ENCODE measurements at regions not wholly inside any gene's neighbourhood (a gene's known extent, or its start where the extent isn't known, plus 50 kb on each side); places are given as distances from the start of the nearest gene placed in this dataset.
A peak's percentile ranks its signal among the peaks of the same experiment; 100 is the strongest.

DNA sequence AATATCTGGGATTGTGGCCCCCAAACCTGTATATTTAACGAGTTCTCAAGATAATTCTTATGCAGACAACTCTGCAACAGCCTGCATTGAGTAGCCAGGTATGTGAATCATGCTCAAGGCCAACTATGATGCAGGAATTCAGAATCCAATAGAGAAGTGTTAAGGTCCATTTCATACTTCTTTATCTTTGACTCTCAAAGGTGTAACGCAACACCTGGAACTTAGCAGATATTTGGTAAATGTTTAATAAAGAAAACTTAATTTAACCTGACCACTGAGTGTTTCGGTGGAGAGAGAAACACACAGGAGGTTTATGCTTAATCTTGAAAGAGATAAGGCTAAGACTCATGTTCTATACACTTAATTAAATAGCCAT lies 156.5 kb upstream of the PLEKHG7 start:
- Histone ChIP-seq H3K9me2 (ENCODE audit: insufficient read depth) (0 out of 2 replicates have a peak, but pooled peaks cover 8% of the 10 kb centered on the region), H3K4me3 (no peak overlapping the region), H4K20me1 (replicated peaks; ENCODE audit: insufficient read depth) (no peaks in the 10 kb centered on the region; the same call in 1 of the 2 replicates), H3F3A (replicated peaks; ENCODE audit: low read depth) (no peaks in the 10 kb centered on the region), H3K27ac (ENCODE audit: low read depth) (no peak overlapping the region), H3K4me1 (ENCODE audit: insufficient read depth) (no peaks in the 10 kb centered on the region; the same call in 1 of the 2 replicates), H3K36me3 (ENCODE audit: insufficient read depth) (no peaks in the 10 kb centered on the region), H3K27me3 (ENCODE audit: insufficient read depth) (no peaks in the 10 kb centered on the region), H3K79me2 (replicated peaks; ENCODE audit: insufficient read depth) (no peaks in the 10 kb centered on the region), H2AFZ (no peak overlapping the region), H3K4me2 (no peak overlapping the region)
- ATAC-seq (no peak), DNase-seq (ENCODE audit: low spot score) (no peak)
- Mint-ChIP-seq H3K27me3 (ENCODE audit: insufficient read depth, low read depth, poor library complexity) (no peaks in the 10 kb centered on the region), H3K4me3 (no peak overlapping the region), H3K9me3 (peaks cover 2% of the 10 kb centered on the region; the same call in 1 of the 3 replicates), H3K36me3 (ENCODE audit: low read depth) (no peaks in the 10 kb centered on the region; the same call in 2 of the 3 replicates), H3K27ac (no peak overlapping the region), H3K4me1 (peaks cover 9% of the 10 kb centered on the region; the same call in 2 of the 3 replicates)
- TF ChIP-seq, protein P1, sequence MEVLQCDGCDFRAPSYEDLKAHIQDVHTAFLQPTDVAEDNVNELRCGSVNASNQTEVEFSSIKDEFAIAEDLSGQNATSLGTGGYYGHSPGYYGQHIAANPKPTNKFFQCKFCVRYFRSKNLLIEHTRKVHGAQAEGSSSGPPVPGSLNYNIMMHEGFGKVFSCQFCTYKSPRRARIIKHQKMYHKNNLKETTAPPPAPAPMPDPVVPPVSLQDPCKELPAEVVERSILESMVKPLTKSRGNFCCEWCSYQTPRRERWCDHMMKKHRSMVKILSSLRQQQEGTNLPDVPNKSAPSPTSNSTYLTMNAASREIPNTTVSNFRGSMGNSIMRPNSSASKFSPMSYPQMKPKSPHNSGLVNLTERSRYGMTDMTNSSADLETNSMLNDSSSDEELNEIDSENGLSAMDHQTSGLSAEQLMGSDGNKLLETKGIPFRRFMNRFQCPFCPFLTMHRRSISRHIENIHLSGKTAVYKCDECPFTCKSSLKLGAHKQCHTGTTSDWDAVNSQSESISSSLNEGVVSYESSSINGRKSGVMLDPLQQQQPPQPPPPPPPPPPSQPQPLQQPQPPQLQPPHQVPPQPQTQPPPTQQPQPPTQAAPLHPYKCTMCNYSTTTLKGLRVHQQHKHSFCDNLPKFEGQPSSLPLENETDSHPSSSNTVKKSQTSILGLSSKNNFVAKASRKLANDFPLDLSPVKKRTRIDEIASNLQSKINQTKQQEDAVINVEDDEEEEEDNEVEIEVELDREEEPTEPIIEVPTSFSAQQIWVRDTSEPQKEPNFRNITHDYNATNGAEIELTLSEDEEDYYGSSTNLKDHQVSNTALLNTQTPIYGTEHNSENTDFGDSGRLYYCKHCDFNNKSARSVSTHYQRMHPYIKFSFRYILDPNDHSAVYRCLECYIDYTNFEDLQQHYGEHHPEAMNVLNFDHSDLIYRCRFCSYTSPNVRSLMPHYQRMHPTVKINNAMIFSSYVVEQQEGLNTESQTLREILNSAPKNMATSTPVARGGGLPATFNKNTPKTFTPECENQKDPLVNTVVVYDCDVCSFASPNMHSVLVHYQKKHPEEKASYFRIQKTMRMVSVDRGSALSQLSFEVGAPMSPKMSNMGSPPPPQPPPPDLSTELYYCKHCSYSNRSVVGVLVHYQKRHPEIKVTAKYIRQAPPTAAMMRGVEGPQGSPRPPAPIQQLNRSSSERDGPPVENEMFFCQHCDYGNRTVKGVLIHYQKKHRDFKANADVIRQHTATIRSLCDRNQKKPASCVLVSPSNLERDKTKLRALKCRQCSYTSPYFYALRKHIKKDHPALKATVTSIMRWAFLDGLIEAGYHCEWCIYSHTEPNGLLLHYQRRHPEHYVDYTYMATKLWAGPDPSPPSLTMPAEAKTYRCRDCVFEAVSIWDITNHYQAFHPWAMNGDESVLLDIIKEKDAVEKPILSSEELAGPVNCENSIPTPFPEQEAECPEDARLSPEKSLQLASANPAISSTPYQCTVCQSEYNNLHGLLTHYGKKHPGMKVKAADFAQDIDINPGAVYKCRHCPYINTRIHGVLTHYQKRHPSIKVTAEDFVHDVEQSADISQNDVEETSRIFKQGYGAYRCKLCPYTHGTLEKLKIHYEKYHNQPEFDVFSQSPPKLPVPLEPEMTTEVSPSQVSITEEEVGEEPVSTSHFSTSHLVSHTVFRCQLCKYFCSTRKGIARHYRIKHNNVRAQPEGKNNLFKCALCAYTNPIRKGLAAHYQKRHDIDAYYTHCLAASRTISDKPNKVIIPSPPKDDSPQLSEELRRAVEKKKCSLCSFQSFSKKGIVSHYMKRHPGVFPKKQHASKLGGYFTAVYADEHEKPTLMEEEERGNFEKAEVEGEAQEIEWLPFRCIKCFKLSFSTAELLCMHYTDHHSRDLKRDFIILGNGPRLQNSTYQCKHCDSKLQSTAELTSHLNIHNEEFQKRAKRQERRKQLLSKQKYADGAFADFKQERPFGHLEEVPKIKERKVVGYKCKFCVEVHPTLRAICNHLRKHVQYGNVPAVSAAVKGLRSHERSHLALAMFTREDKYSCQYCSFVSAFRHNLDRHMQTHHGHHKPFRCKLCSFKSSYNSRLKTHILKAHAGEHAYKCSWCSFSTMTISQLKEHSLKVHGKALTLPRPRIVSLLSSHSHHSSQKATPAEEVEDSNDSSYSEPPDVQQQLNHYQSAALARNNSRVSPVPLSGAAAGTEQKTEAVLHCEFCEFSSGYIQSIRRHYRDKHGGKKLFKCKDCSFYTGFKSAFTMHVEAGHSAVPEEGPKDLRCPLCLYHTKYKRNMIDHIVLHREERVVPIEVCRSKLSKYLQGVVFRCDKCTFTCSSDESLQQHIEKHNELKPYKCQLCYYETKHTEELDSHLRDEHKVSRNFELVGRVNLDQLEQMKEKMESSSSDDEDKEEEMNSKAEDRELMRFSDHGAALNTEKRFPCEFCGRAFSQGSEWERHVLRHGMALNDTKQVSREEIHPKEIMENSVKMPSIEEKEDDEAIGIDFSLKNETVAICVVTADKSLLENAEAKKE (CRISPR knock-in tag; IDR thresholded peaks at IDR 0.05), result no peak

DNA sequence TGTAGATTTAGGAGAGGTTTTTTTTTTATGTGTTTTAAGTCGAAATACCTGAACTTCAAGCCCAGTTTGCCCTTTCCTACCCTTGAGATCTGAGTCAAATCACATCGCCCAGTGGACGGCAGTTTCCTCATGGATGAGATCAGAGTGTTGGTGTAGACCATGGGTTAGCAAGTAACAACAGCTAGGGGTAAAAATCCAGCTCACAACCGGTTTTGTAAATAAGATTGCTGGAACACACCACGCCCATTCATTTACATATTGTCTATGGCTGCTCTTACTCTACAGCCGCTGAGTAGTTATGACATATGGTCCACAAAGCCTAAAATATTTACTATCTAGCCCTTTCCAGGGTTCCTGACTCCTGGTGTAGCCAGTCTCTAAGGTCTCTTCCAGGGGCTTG lies 158.5 kb upstream of the PLEKHG7 start:
- no peak overlapping the region for H3K4me2 ChIP-seq
- H4K20me1 ChIP-seq (replicated peaks; ENCODE audit: insufficient read depth), result no peaks in the 10 kb centered on the region; the same call in 1 of the 2 replicates
- no peak overlapping the region for H3K4me3 ChIP-seq
- Mint-ChIP-seq H3K36me3 (ENCODE audit: low read depth) (no peaks in the 10 kb centered on the region; the same call in 2 of the 3 replicates), H3K9me3 (peaks cover 2% of the 10 kb centered on the region; the same call in 1 of the 3 replicates), H3K4me1 (peaks cover 15% of the 10 kb centered on the region; the same call in 2 of the 3 replicates), H3K4me3 (no peak overlapping the region), H3K27ac (no peak overlapping the region), H3K27me3 (ENCODE audit: insufficient read depth, low read depth, poor library complexity) (no peaks in the 10 kb centered on the region)
- H3K9me2 ChIP-seq (ENCODE audit: insufficient read depth), result peaks cover 9% of the 10 kb centered on the region; the same call in 1 of the 2 replicates
- H3K27ac ChIP-seq (ENCODE audit: low read depth), result no peak overlapping the region
- H3K79me2 ChIP-seq (replicated peaks; ENCODE audit: insufficient read depth), result no peaks in the 10 kb centered on the region
- ATAC-seq (no peak), DNase-seq (ENCODE audit: low spot score) (no peak)
- peak overlapping the region; percentile 21 for H2AFZ ChIP-seq
- H3K27me3 ChIP-seq (ENCODE audit: insufficient read depth), result no peaks in the 10 kb centered on the region
- no peaks in the 10 kb centered on the region; the same call in 1 of the 2 replicates for H3K4me1 ChIP-seq (ENCODE audit: insufficient read depth)
- no peaks in the 10 kb centered on the region for H3F3A ChIP-seq (replicated peaks; ENCODE audit: low read depth)
- H3K36me3 ChIP-seq (ENCODE audit: insufficient read depth), result no peaks in the 10 kb centered on the region
- TF ChIP-seq ETS1 (IDR thresholded peaks at IDR 0.05) (no peak), EZH2phosphoT487 (IDR thresholded peaks at IDR 0.05; ENCODE audit: unreplicated experiment) (no peak), STAT1 (IDR thresholded peaks at IDR 0.05; ENCODE audit: unreplicated experiment) (no peak), EZH2 (IDR thresholded peaks at IDR 0.05; ENCODE audit: low read depth, unreplicated experiment) (no peak)

Measured in GM23338 (cell line).